Mesendoderm (in vitro differentiated cells): ENCODE measurements at regions not wholly inside any gene's neighbourhood (a gene's known extent, or its start where the extent isn't known, plus 50 kb on each side); places are given as distances from the start of the nearest gene placed in this dataset.

ENCODE experiments used
- DNase-seq: peaks from one replicate; pipeline ENCODE4 v3.0.0; 2013
- H2AK5ac ChIP-seq: 2 replicates; pipeline ENCODE4 v1.6.1; 2013; ENCODE audit warnings: low read length, inconsistent platforms
- H2BK120ac ChIP-seq: 2 replicates; pipeline ENCODE4 v1.6.1; 2013; ENCODE audit warnings: low read depth, mild to moderate bottlenecking, low read length, moderate library complexity, mixed read lengths
- H2BK15ac ChIP-seq: replicated peaks from 2 replicates; pipeline ENCODE4 v1.6.1; 2013; ENCODE audit warnings: low read depth, mild to moderate bottlenecking, moderate library complexity
- H2BK5ac ChIP-seq: 2 replicates; pipeline ENCODE4 v1.6.1; 2013; ENCODE audit warnings: low read length, inconsistent platforms
- H3K18ac ChIP-seq: 2 replicates; pipeline ENCODE4 v1.6.1; 2013; ENCODE audit warnings: mild to moderate bottlenecking, low read length, mixed read lengths
- H3K23ac ChIP-seq: one replicate; pipeline ENCODE4 v1.6.1; 2013; ENCODE audit warnings: low read length
- H3K27ac ChIP-seq: 2 replicates; pipeline ENCODE4 v1.5.1; 2013; ENCODE audit warnings: low read depth, mild to moderate bottlenecking, inconsistent platforms, low read length, moderate library complexity
- H3K27me3 ChIP-seq: 2 replicates; pipeline ENCODE4 v1.6.1; 2013; ENCODE audit warnings: low read length, control low read depth, mild to moderate bottlenecking, inconsistent platforms; ENCODE audit not compliant: insufficient read depth, poor library complexity
- H3K36me3 ChIP-seq: 2 replicates; pipeline ENCODE4 v1.6.1; 2013; ENCODE audit warnings: low read length, inconsistent platforms; ENCODE audit not compliant: control insufficient read depth, insufficient read depth
- H3K4ac ChIP-seq: one replicate; pipeline ENCODE4 v1.6.1; 2013; ENCODE audit warnings: low read depth, mild to moderate bottlenecking, low read length, moderate library complexity
- H3K4me1 ChIP-seq: 2 replicates; pipeline ENCODE4 v1.6.1; 2013; ENCODE audit warnings: low read depth, low read length, inconsistent platforms; ENCODE audit not compliant: control insufficient read depth
- H3K4me2 ChIP-seq: 2 replicates; pipeline ENCODE4 v1.6.1; 2013; ENCODE audit warnings: low read length
- H3K4me3 ChIP-seq: 2 replicates; pipeline ENCODE4 v1.5.1; 2013; ENCODE audit warnings: mild to moderate bottlenecking, low read length
- H3K56ac ChIP-seq: one replicate; pipeline ENCODE4 v1.6.1; 2013; ENCODE audit warnings: low read length
- H3K79me1 ChIP-seq: 2 replicates; pipeline ENCODE4 v1.6.1; 2013; ENCODE audit warnings: low read length, inconsistent platforms
- H3K79me2 ChIP-seq: 2 replicates; pipeline ENCODE4 v1.6.1; 2013; ENCODE audit warnings: mild to moderate bottlenecking, low read length; ENCODE audit not compliant: control insufficient read depth, insufficient read depth
- H3K9ac ChIP-seq: 2 replicates; pipeline ENCODE4 v1.6.1; 2013; ENCODE audit warnings: low read length, inconsistent platforms
- H4K5ac ChIP-seq: one replicate; pipeline ENCODE4 v1.6.1; 2013; ENCODE audit warnings: low read length
- H4K8ac ChIP-seq: one replicate; pipeline ENCODE4 v1.6.1; 2013; ENCODE audit warnings: low read depth, mild to moderate bottlenecking, control low read depth, low read length, moderate library complexity
- WGBS: extraction: QIAGEN DNeasy Blood & Tissue Kit; methylation state at CpG from one replicate; pipeline ENCODE4 v1.1.7; 2013; ENCODE audit warnings: low lambda C conversion rate, missing lambda C conversion rate; ENCODE audit not compliant: insufficient coverage; ENCODE audit errors: extremely low coverage; 5-methylcytosine and 5-hydroxymethylcytosine counted together

GRCh38 chr3:193901007-193901406, 234.9 kb upstream of the HES1 start:
- Histone ChIP-seq H3K4ac (no peak overlapping the region), H2BK5ac (no peak overlapping the region), H2AK5ac (no peak overlapping the region), H3K36me3 (no peaks in the 10 kb centered on the region), H3K27me3 (no peaks in the 10 kb centered on the region), H3K18ac (no peak overlapping the region), H3K9ac (no peak overlapping the region), H2BK15ac (no peak overlapping the region), H3K4me3 (no peak overlapping the region), H3K27ac (no peak overlapping the region), H3K79me1 (no peaks in the 10 kb centered on the region), H3K79me2 (no peaks in the 10 kb centered on the region), H4K5ac (no peak overlapping the region), H3K4me1 (no peaks in the 10 kb centered on the region), H3K23ac (no peak overlapping the region), H3K4me2 (no peak overlapping the region), H3K56ac (no peak overlapping the region), H2BK120ac (no peak overlapping the region), H4K8ac (no peak overlapping the region)
- no peak for DNase-seq
- WGBS, result no CpG with 5 or more reads among the region's 1 CpG

DNA sequence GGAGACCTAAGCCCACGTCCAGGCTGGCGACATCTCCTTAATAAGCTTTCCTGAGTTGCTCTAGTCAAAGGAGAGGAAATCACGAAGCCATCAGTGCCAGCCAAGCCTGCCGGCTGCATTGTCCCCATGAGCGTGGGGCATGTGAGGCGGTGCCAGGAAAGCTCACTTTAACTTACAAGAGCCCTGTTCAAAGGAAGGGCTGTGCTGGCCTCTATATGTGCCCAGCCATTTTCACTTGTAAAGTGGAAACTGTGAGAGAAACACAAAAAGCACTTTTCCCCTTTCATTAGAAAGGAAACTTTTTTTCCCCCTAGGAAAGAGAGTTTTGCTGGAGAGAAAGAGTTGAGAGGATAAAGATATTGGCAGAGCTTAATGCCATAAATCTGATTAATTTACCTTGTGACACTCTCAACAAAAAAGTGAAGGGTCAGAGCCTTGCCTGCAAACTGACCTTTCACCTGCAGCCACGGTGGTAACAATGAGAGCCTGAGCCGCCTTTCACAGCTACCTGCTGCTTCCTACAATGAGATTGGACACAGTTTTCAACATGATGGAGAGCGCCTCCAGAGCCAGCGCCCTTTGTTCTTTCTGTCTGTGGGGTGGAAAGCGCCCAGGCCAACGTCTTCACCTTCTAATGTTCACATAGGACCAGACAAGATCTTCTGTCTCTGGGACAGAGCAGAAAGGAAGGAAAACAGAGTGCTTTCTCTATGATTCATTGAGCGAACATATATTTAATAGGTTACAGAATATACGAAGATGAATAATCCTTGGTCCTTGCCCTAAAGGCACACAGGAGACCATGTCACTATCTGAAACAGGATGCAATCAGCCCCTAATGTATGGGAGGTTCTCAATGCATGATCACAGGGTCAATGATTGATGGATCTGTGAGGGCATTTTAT, 233.1 kb upstream of the HES1 start:
- H3K27me3 ChIP-seq, result no peaks in the 10 kb centered on the region
- H3K56ac ChIP-seq, result no peak overlapping the region
- H3K79me2 ChIP-seq, result no peaks in the 10 kb centered on the region
- no peak overlapping the region for H4K8ac ChIP-seq
- no peak overlapping the region for H4K5ac ChIP-seq
- no peak for DNase-seq
- H3K36me3 ChIP-seq, result no peaks in the 10 kb centered on the region
- H3K79me1 ChIP-seq, result no peaks in the 10 kb centered on the region
- no peak overlapping the region for H3K4me2 ChIP-seq
- no peak overlapping the region for H2BK15ac ChIP-seq
- H2BK120ac ChIP-seq, result no peak overlapping the region
- no peaks in the 10 kb centered on the region for H3K4me1 ChIP-seq
- no peak overlapping the region for H3K27ac ChIP-seq
- WGBS, result no CpG with 5 or more reads among the region's 14 CpGs
- no peak overlapping the region for H3K4ac ChIP-seq
- no peak overlapping the region for H2AK5ac ChIP-seq
- no peak overlapping the region for H3K9ac ChIP-seq
- no peak overlapping the region for H3K4me3 ChIP-seq
- H3K23ac ChIP-seq, result no peak overlapping the region
- H3K18ac ChIP-seq, result no peak overlapping the region
- H2BK5ac ChIP-seq, result no peak overlapping the region

DNA sequence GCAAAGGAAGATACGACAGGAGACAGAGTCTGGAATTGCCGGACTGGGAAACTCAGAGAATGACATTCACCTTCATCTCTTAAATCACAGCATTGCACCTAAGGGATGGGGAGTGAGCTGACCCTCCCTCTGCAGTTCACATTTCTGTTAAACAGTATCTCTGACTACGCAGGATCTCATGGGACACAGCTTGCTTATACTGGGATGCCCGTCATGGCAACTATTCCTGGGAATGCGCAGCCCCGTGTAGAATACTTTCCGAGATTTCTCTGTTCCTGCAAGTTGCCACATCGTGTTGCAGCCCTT, 232.5 kb upstream of the HES1 start:
- Histone ChIP-seq H4K5ac (no peak overlapping the region), H2AK5ac (no peak overlapping the region), H3K9ac (no peak overlapping the region), H3K4me2 (no peak overlapping the region), H3K79me1 (no peaks in the 10 kb centered on the region), H3K4me1 (no peaks in the 10 kb centered on the region), H3K4ac (no peak overlapping the region), H3K27me3 (no peaks in the 10 kb centered on the region), H3K23ac (no peak overlapping the region), H3K4me3 (no peak overlapping the region), H3K27ac (no peak overlapping the region), H3K79me2 (no peaks in the 10 kb centered on the region), H3K18ac (no peak overlapping the region), H3K36me3 (no peaks in the 10 kb centered on the region), H2BK120ac (no peak overlapping the region), H4K8ac (no peak overlapping the region), H2BK15ac (no peak overlapping the region), H2BK5ac (no peak overlapping the region), H3K56ac (no peak overlapping the region)
- DNase-seq, result no peak
- no CpG with 5 or more reads among the region's 8 CpGs for WGBS

DNA sequence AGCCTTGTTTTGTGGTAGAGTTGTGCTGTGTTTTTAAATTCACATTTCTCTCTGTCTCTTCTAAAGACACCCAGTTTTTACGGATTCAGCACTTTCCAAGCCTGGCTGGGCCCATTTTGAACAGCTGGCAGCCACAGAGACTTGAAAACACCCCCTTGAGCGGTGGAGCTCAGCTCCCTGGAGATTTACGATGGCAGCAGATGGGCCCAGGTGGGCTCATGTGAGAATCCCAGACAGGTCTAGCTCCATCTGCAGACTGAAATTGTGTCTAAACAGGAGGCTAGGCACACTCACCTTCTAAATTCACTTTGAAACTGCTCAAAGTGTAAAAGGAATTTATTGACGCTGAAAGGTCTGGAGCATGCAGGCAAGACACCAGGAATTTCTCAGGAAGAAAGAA, 232.0 kb upstream of the HES1 start:
- Histone ChIP-seq H3K79me1 (no peaks in the 10 kb centered on the region), H3K27ac (no peak overlapping the region)

GRCh38 chr3:193905541-193906396, 230.2 kb upstream of the HES1 start:
- no peak overlapping the region for H3K4me2 ChIP-seq
- H3K36me3 ChIP-seq, result no peaks in the 10 kb centered on the region
- H3K27ac ChIP-seq, result no peak overlapping the region
- H3K9ac ChIP-seq, result no peak overlapping the region
- H2BK15ac ChIP-seq, result no peak overlapping the region
- no CpG with 5 or more reads among the region's 14 CpGs for WGBS
- DNase-seq, result no peak
- no peak overlapping the region for H2BK5ac ChIP-seq
- no peak overlapping the region for H3K18ac ChIP-seq
- H3K4me3 ChIP-seq, result no peak overlapping the region
- H3K27me3 ChIP-seq, result no peaks in the 10 kb centered on the region
- no peak overlapping the region for H3K23ac ChIP-seq
- H2AK5ac ChIP-seq, result no peak overlapping the region
- H3K79me1 ChIP-seq, result no peaks in the 10 kb centered on the region
- peaks cover 2% of the 10 kb centered on the region for H3K4me1 ChIP-seq
- H4K5ac ChIP-seq, result no peak overlapping the region
- H3K4ac ChIP-seq, result no peak overlapping the region
- no peak overlapping the region for H2BK120ac ChIP-seq
- no peak overlapping the region for H4K8ac ChIP-seq
- H3K79me2 ChIP-seq, result no peaks in the 10 kb centered on the region
- no peak overlapping the region for H3K56ac ChIP-seq

More for the DNA sequence above, 232.0 kb upstream of the HES1 start:
- no peaks in the 10 kb centered on the region for H3K4me1 ChIP-seq
- no peaks in the 10 kb centered on the region for H3K36me3 ChIP-seq
- no CpG with 5 or more reads among the region's 4 CpGs for WGBS
- H3K4me3 ChIP-seq, result no peak overlapping the region
- no peak overlapping the region for H2BK120ac ChIP-seq
- no peak overlapping the region for H3K4ac ChIP-seq
- no peak overlapping the region for H3K23ac ChIP-seq
- no peak overlapping the region for H3K56ac ChIP-seq
- no peak overlapping the region for H4K5ac ChIP-seq
- H2BK15ac ChIP-seq, result no peak overlapping the region
- no peaks in the 10 kb centered on the region for H3K27me3 ChIP-seq
- DNase-seq, result no peak
- no peak overlapping the region for H4K8ac ChIP-seq
- no peak overlapping the region for H2AK5ac ChIP-seq
- no peaks in the 10 kb centered on the region for H3K79me2 ChIP-seq
- H3K4me2 ChIP-seq, result no peak overlapping the region
- H3K18ac ChIP-seq, result no peak overlapping the region
- H2BK5ac ChIP-seq, result no peak overlapping the region
- no peak overlapping the region for H3K9ac ChIP-seq
